Progenitor cell of endocrine pancreas (in vitro differentiated cells): ENCODE measurements at regions not wholly inside any gene's neighbourhood (a gene's known extent, or its start where the extent isn't known, plus 50 kb on each side); places are given as distances from the start of the nearest gene placed in this dataset.

Experiments used
- DNase-seq: peaks from one replicate; pipeline ENCODE4 v3.0.0; 2021; ENCODE audit warnings: low spot score; ENCODE audit not compliant: unreplicated experiment
- H3K27ac Mint-ChIP-seq: 2 replicates; pipeline ENCODE4 v1.8.0; 2021; ENCODE audit warnings: mild to moderate bottlenecking, moderate library complexity, mixed read lengths
- H3K27me3 Mint-ChIP-seq: 2 replicates; pipeline ENCODE4 v1.8.0; 2021; ENCODE audit warnings: mixed read lengths
- H3K36me3 Mint-ChIP-seq: 2 replicates; pipeline ENCODE4 v1.8.0; 2022; ENCODE audit warnings: mixed read lengths; ENCODE audit not compliant: insufficient read depth
- H3K4me1 Mint-ChIP-seq: 2 replicates; pipeline ENCODE4 v1.8.0; 2021; ENCODE audit warnings: low read depth, mixed read lengths
- H3K4me3 Mint-ChIP-seq: 2 replicates; pipeline ENCODE4 v1.8.0; 2021; ENCODE audit warnings: low read depth, mild to moderate bottlenecking, moderate library complexity, mixed read lengths
- H3K9me3 Mint-ChIP-seq: 2 replicates; pipeline ENCODE4 v1.8.0; 2021; ENCODE audit warnings: low read depth, mixed read lengths
- TF ChIP-seq, protein P1 (sequence below): fragments of 200-600 bp; sonication (generic); IDR thresholded peaks from one replicate; pipeline ENCODE4 v1.5.0; 2021; ENCODE audit warnings: antibody characterized with exemption, mild to moderate bottlenecking; ENCODE audit not compliant: unreplicated experiment

DNA sequence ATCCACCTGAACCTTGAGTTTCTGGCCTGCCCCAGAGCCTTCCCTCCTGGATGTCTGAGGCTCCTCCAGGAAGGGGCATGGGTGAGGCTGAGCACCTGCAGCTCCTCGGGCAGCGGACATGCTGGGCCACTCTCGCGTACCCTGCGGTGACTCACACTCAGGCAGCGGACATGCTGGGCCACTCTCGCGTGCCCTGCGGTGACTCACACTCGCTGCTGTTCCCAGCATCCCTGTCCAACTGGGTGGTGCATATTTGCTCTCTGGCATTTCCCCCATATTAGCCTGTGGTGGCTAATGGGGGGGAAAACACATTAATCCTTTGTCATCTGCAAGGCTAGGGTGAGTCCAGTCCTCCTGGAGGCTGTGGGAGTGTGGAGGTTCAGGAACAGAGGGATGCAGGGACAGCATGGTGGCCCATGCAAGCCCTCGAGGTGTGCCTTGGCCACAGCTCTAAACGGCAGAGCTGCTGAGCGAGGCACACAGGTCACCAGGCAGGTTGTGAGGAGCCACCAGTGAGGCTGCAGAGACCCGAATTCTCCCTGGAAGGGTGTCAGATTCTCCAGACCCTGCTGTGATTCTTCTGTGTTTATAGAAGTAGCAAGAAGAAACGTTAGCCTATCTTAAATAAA is 728.1 kb downstream of the BRD1 start:
- Mint-ChIP-seq H3K27me3 (peaks cover 14% of the 10 kb centered on the region), H3K36me3 (no peaks in the 10 kb centered on the region)

DNA sequence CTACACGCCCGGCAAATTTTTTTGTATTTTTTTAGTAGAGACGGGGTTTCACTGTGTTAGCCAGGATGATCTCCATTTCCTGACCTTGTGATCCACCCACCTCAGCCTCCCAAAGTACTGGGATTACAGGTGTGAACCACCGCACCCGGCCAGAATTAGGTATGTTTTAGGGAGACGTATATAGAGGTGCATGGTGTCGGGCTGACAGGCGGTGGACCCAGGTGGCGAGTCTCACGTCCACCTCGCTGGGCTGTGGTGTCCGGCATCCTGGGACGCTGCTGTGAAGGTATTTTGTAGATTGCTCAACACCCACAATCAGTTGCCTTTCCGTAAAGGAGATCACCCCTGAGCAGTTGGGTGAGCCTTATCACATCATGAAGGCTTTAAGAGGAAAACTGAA is 728.6 kb downstream of the BRD1 start:
- H3K4me3 Mint-ChIP-seq, result no peak overlapping the region
- no peaks in the 10 kb centered on the region for H3K9me3 Mint-ChIP-seq
- H3K36me3 Mint-ChIP-seq, result no peaks in the 10 kb centered on the region
- H3K4me1 Mint-ChIP-seq, result no peaks in the 10 kb centered on the region
- H3K27ac Mint-ChIP-seq, result no peak overlapping the region
- TF ChIP-seq, protein P1, sequence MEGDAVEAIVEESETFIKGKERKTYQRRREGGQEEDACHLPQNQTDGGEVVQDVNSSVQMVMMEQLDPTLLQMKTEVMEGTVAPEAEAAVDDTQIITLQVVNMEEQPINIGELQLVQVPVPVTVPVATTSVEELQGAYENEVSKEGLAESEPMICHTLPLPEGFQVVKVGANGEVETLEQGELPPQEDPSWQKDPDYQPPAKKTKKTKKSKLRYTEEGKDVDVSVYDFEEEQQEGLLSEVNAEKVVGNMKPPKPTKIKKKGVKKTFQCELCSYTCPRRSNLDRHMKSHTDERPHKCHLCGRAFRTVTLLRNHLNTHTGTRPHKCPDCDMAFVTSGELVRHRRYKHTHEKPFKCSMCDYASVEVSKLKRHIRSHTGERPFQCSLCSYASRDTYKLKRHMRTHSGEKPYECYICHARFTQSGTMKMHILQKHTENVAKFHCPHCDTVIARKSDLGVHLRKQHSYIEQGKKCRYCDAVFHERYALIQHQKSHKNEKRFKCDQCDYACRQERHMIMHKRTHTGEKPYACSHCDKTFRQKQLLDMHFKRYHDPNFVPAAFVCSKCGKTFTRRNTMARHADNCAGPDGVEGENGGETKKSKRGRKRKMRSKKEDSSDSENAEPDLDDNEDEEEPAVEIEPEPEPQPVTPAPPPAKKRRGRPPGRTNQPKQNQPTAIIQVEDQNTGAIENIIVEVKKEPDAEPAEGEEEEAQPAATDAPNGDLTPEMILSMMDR, result no peak
- H3K27me3 Mint-ChIP-seq, result peaks cover 10% of the 10 kb centered on the region
- DNase-seq, result no peak

More for the DNA sequence above, 728.1 kb downstream of the BRD1 start:
- DNase-seq, result no peak
- Mint-ChIP-seq H3K27ac (no peak overlapping the region), H3K4me1 (no peaks in the 10 kb centered on the region), H3K9me3 (no peaks in the 10 kb centered on the region), H3K4me3 (no peak overlapping the region)
- TF ChIP-seq, protein P1, result no peak

DNA sequence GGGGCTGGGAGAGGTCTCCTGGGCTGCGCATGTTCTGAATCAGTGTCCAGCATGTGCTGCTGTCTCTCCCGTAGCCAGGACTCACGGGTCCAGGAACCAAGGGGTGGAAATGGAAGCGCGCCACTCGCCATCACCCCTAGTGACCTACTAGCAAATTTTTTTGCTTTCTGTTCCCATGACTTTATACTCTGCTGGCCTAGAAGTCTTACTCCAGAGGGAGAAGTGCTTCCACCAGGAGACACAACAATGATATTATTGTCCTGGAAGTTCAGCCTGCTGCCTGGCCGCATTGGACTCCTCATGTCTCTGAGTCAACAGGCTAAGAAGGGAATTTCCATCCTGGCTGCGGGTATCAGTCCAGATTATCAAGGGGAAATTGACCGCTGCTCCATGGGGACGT is 729.7 kb downstream of the BRD1 start:
- no peak for DNase-seq
- Mint-ChIP-seq H3K9me3 (no peaks in the 10 kb centered on the region), H3K27ac (no peak overlapping the region), H3K4me1 (no peaks in the 10 kb centered on the region), H3K36me3 (no peaks in the 10 kb centered on the region), H3K4me3 (no peak overlapping the region), H3K27me3 (peaks cover 7% of the 10 kb centered on the region)
- TF ChIP-seq, protein P1, result no peak

DNA sequence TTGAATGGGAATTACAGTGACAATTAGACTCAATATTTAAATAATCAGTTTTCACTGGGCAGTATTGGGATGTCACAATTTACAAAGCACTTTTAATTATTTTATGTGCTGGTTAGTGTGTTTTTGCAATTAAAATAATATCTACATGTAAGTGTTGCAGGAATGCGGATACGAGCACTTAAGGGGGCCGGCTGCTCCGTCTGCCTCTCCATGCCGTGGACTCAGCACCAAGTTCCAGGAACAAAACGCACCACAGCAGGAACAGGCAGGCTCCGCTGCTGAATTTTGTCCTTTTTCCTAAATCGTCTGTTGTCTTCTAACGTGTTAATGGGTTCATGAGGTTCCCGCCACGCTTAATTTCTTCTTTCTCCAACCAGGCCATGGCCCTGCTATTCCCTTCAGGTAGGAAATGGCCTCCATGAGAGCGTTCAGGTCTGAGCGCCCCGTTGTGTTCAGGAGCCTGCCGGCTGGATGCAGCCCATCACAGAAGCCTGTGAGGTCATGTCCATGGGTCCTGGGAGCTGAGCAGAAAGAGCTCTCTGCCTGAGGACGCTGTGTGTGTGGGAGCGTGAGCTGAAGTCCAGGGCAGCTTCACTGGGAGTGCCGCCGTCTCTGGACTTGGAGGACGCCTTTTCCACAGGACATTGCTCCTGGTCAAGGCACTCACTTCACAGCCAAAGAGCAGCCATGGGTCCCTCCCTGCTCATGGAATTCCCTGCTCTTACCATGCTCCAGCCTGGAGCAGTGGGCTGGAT is 730.3 kb downstream of the BRD1 start:
- H3K4me1 Mint-ChIP-seq, result no peaks in the 10 kb centered on the region
- H3K4me3 Mint-ChIP-seq, result no peak overlapping the region
- no peak for DNase-seq
- no peak overlapping the region for H3K27ac Mint-ChIP-seq
- peaks cover 3% of the 10 kb centered on the region for H3K27me3 Mint-ChIP-seq
- no peaks in the 10 kb centered on the region for H3K9me3 Mint-ChIP-seq
- H3K36me3 Mint-ChIP-seq, result no peaks in the 10 kb centered on the region
- TF ChIP-seq, protein P1, result no peak

DNA sequence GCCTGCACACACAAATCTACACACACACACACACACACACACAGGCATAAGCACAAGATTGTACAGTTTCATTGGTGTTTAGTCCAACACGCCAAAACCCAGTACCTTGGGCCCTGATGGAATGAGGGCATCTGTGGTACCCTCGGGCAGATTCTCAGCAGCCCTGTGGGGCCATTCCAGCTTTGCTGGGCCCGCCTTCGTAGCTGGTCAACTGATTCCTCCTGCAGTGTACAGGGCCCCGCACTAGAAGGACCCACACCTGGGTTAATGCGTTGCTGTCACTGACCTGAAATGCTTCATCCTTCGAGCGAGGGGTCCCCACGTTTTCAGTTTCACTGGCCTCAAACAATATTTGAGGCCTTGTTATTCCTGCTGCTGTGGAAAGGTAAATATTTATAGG is 731.2 kb downstream of the BRD1 start:
- no peak overlapping the region for H3K27ac Mint-ChIP-seq
- DNase-seq, result no peak
- H3K36me3 Mint-ChIP-seq, result no peaks in the 10 kb centered on the region
- H3K9me3 Mint-ChIP-seq, result no peaks in the 10 kb centered on the region
- H3K27me3 Mint-ChIP-seq, result peaks cover 2% of the 10 kb centered on the region
- no peak overlapping the region for H3K4me3 Mint-ChIP-seq
- TF ChIP-seq, protein P1, result no peak
- H3K4me1 Mint-ChIP-seq, result no peaks in the 10 kb centered on the region
